ENCODE measurements at regions not wholly inside any gene's neighbourhood (a gene's known extent, or its start where the extent isn't known, plus 50 kb on each side); places are given as distances from the start of the nearest gene placed in this dataset.

DNA sequence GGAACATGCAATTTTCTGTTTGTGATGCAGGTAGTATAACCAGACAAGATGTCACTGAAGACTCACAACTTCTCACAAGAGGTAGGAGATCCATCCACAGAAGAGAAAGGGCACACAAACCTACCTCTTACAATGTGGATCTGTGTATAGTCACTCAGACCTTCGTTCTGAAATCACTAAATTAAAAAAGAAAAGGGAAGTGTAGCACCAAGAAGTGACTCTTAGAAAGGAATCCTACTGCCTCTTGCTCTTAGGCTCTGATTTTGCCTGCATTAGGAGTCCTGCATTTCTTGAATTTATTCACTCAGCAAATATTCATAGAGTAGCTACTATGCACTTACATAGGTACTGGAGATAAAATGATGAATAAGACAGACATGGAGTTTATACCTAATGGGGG lies 347.6 kb downstream of the BMP4 start:
- no peak overlapping the region for H3K9ac ChIP-seq (ENCODE audit: low read length)
- no peaks in the 10 kb centered on the region for H3K79me1 ChIP-seq (replicated peaks; ENCODE audit: low read length, poor library complexity, severe bottlenecking)
- no peak overlapping the region for H3K14ac ChIP-seq (ENCODE audit: low read length in 2 of 2)
- H2BK5ac ChIP-seq (ENCODE audit: low read depth, low read length, poor library complexity, severe bottlenecking), result no peak overlapping the region
- WGBS, result 100% methylated on average over 1 of the region's 1 CpG
- H2AK5ac ChIP-seq (ENCODE audit: low read length, severe bottlenecking), result no peak overlapping the region
- no peak overlapping the region for H3K4ac ChIP-seq (ENCODE audit: low read depth in 1 of 2, low read length in 2 of 2)
- no peak overlapping the region for H2BK120ac ChIP-seq (ENCODE audit: low read depth, low read length)
- no peak overlapping the region for H2BK15ac ChIP-seq (ENCODE audit: low read depth, poor library complexity, severe bottlenecking)
- no peaks in the 10 kb centered on the region for H3K4me1 ChIP-seq (ENCODE audit: control insufficient read depth, insufficient read depth, low read depth, low read length)
- H4K8ac ChIP-seq (ENCODE audit: low read length), result no peak overlapping the region
- H3K27me3 ChIP-seq (ENCODE audit: control insufficient read depth in 1 of 2, insufficient read depth in 1 of 2, low read length in 2 of 2), result no peaks in the 10 kb centered on the region
- no peak overlapping the region for H2AFZ ChIP-seq (ENCODE audit: low read depth, low read length)
- H3K27ac ChIP-seq (ENCODE audit: low read length, poor library complexity, severe bottlenecking), result no peak overlapping the region
- H3K4me3 ChIP-seq (ENCODE audit: insufficient read depth in 1 of 2, low read depth in 1 of 2, low read length in 2 of 2), result no peak overlapping the region
- H2BK12ac ChIP-seq (ENCODE audit: low read length in 2 of 2), result no peak overlapping the region
- no peak overlapping the region for H4K91ac ChIP-seq (ENCODE audit: low read length)
- no peak overlapping the region for H3K23ac ChIP-seq (ENCODE audit: low read length in 2 of 2)
- H3K36me3 ChIP-seq (ENCODE audit: control insufficient read depth in 1 of 2, insufficient read depth in 2 of 2, low read depth in 1 of 2, low read length in 2 of 2), result no peaks in the 10 kb centered on the region
- no peak overlapping the region for H3K4me2 ChIP-seq (ENCODE audit: low read length, poor library complexity, severe bottlenecking)
- H3K18ac ChIP-seq (ENCODE audit: low read depth in 1 of 2, low read length in 2 of 2), result no peak overlapping the region
- no peak for DNase-seq
- H3K9me3 ChIP-seq (ENCODE audit: control insufficient read depth, low read length), result no peaks in the 10 kb centered on the region

DNA sequence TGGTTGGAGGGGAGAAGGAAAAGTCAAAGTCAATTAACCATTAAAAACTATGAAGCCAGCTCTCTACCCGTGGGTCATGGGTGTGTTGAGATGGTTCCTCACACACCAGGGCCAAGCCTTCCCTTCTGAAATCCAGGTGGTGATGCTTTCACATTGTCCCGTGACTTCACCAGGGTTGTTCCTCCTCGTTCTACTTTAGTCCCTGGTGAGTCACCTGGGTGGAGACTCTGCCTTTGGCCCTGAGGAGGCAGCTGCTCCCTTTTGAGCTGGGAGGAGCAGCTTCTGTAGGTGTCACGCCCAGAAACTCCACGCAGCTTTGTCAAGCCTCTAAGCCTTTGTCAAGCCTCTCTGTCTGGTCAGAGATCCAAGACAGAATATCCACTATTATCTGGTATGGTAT lies 348.3 kb downstream of the BMP4 start:
- WGBS, result 60% methylated on average over 3 of the region's 5 CpGs
- H3K27me3 ChIP-seq (ENCODE audit: control insufficient read depth in 1 of 2, insufficient read depth in 1 of 2, low read length in 2 of 2), result no peaks in the 10 kb centered on the region
- no peak overlapping the region for H3K23ac ChIP-seq (ENCODE audit: low read length in 2 of 2)
- H3K27ac ChIP-seq (ENCODE audit: low read length, poor library complexity, severe bottlenecking), result no peak overlapping the region
- no peaks in the 10 kb centered on the region for H3K79me1 ChIP-seq (replicated peaks; ENCODE audit: low read length, poor library complexity, severe bottlenecking)
- DNase-seq, result no peak
- H3K18ac ChIP-seq (ENCODE audit: low read depth in 1 of 2, low read length in 2 of 2), result no peak overlapping the region
- H4K91ac ChIP-seq (ENCODE audit: low read length), result no peak overlapping the region
- H3K36me3 ChIP-seq (ENCODE audit: control insufficient read depth in 1 of 2, insufficient read depth in 2 of 2, low read depth in 1 of 2, low read length in 2 of 2), result no peaks in the 10 kb centered on the region
- H2BK120ac ChIP-seq (ENCODE audit: low read depth, low read length), result no peak overlapping the region
- no peak overlapping the region for H2BK15ac ChIP-seq (ENCODE audit: low read depth, poor library complexity, severe bottlenecking)
- no peak overlapping the region for H3K14ac ChIP-seq (ENCODE audit: low read length in 2 of 2)
- no peak overlapping the region for H2AK5ac ChIP-seq (ENCODE audit: low read length, severe bottlenecking)
- H3K4me3 ChIP-seq (ENCODE audit: insufficient read depth in 1 of 2, low read depth in 1 of 2, low read length in 2 of 2), result no peak overlapping the region
- no peaks in the 10 kb centered on the region for H3K4me1 ChIP-seq (ENCODE audit: control insufficient read depth, insufficient read depth, low read depth, low read length)
- no peak overlapping the region for H4K8ac ChIP-seq (ENCODE audit: low read length)
- no peak overlapping the region for H3K4ac ChIP-seq (ENCODE audit: low read depth in 1 of 2, low read length in 2 of 2)
- H2BK12ac ChIP-seq (ENCODE audit: low read length in 2 of 2), result no peak overlapping the region
- no peak overlapping the region for H2AFZ ChIP-seq (ENCODE audit: low read depth, low read length)
- H3K9ac ChIP-seq (ENCODE audit: low read length), result no peak overlapping the region
- H3K4me2 ChIP-seq (ENCODE audit: low read length, poor library complexity, severe bottlenecking), result no peak overlapping the region
- H3K9me3 ChIP-seq (ENCODE audit: control insufficient read depth, low read length), result no peaks in the 10 kb centered on the region
- no peak overlapping the region for H2BK5ac ChIP-seq (ENCODE audit: low read depth, low read length, poor library complexity, severe bottlenecking)

- Histone ChIP-seq H3K27ac (ENCODE audit: low read length, poor library complexity, severe bottlenecking) (no peak overlapping the region), H3K4ac (ENCODE audit: low read depth in 1 of 2, low read length in 2 of 2) (no peak overlapping the region), H4K91ac (ENCODE audit: low read length) (no peak overlapping the region), H3K9me3 (ENCODE audit: control insufficient read depth, low read length) (no peaks in the 10 kb centered on the region), H2BK12ac (ENCODE audit: low read length in 2 of 2) (no peak overlapping the region), H3K27me3 (ENCODE audit: control insufficient read depth in 1 of 2, insufficient read depth in 1 of 2, low read length in 2 of 2) (no peaks in the 10 kb centered on the region), H3K14ac (ENCODE audit: low read length in 2 of 2) (no peak overlapping the region), H2BK120ac (ENCODE audit: low read depth, low read length) (no peak overlapping the region), H4K8ac (ENCODE audit: low read length) (no peak overlapping the region), H3K4me2 (ENCODE audit: low read length, poor library complexity, severe bottlenecking) (no peak overlapping the region), H3K79me1 (replicated peaks; ENCODE audit: low read length, poor library complexity, severe bottlenecking) (no peaks in the 10 kb centered on the region), H3K4me3 (ENCODE audit: insufficient read depth in 1 of 2, low read depth in 1 of 2, low read length in 2 of 2) (no peak overlapping the region), H3K9ac (ENCODE audit: low read length) (no peak overlapping the region), H2AK5ac (ENCODE audit: low read length, severe bottlenecking) (no peak overlapping the region), H2BK15ac (ENCODE audit: low read depth, poor library complexity, severe bottlenecking) (no peak overlapping the region), H2AFZ (ENCODE audit: low read depth, low read length) (no peak overlapping the region), H3K36me3 (ENCODE audit: control insufficient read depth in 1 of 2, insufficient read depth in 2 of 2, low read depth in 1 of 2, low read length in 2 of 2) (no peaks in the 10 kb centered on the region), H3K18ac (ENCODE audit: low read depth in 1 of 2, low read length in 2 of 2) (no peak overlapping the region), H2BK5ac (ENCODE audit: low read depth, low read length, poor library complexity, severe bottlenecking) (no peak overlapping the region), H3K4me1 (ENCODE audit: control insufficient read depth, insufficient read depth, low read depth, low read length) (no peaks in the 10 kb centered on the region), H3K23ac (ENCODE audit: low read length in 2 of 2) (no peak overlapping the region)
- WGBS, result 88% methylated on average over 1 of the region's 1 CpG
- no peak for DNase-seq
These were observed 350.4 kb downstream of the BMP4 start for GRCh38 chr14:53606203-53606602.

GRCh38 chr14:53605562-53605961 lies 351.1 kb downstream of the BMP4 start:
- Histone ChIP-seq H2AFZ (ENCODE audit: low read depth, low read length) (no peak overlapping the region), H3K4me3 (ENCODE audit: insufficient read depth in 1 of 2, low read depth in 1 of 2, low read length in 2 of 2) (no peak overlapping the region), H2BK5ac (ENCODE audit: low read depth, low read length, poor library complexity, severe bottlenecking) (no peak overlapping the region), H3K27me3 (ENCODE audit: control insufficient read depth in 1 of 2, insufficient read depth in 1 of 2, low read length in 2 of 2) (no peaks in the 10 kb centered on the region), H3K9ac (ENCODE audit: low read length) (no peak overlapping the region), H4K91ac (ENCODE audit: low read length) (no peak overlapping the region), H4K8ac (ENCODE audit: low read length) (no peak overlapping the region), H3K79me1 (replicated peaks; ENCODE audit: low read length, poor library complexity, severe bottlenecking) (no peaks in the 10 kb centered on the region), H3K27ac (ENCODE audit: low read length, poor library complexity, severe bottlenecking) (no peak overlapping the region), H2BK120ac (ENCODE audit: low read depth, low read length) (no peak overlapping the region), H3K36me3 (ENCODE audit: control insufficient read depth in 1 of 2, insufficient read depth in 2 of 2, low read depth in 1 of 2, low read length in 2 of 2) (no peaks in the 10 kb centered on the region), H3K18ac (ENCODE audit: low read depth in 1 of 2, low read length in 2 of 2) (no peak overlapping the region), H3K4me1 (ENCODE audit: control insufficient read depth, insufficient read depth, low read depth, low read length) (no peaks in the 10 kb centered on the region), H3K4me2 (ENCODE audit: low read length, poor library complexity, severe bottlenecking) (no peak overlapping the region), H3K9me3 (ENCODE audit: control insufficient read depth, low read length) (no peaks in the 10 kb centered on the region), H2BK12ac (ENCODE audit: low read length in 2 of 2) (no peak overlapping the region), H2AK5ac (ENCODE audit: low read length, severe bottlenecking) (no peak overlapping the region), H3K4ac (ENCODE audit: low read depth in 1 of 2, low read length in 2 of 2) (no peak overlapping the region), H2BK15ac (ENCODE audit: low read depth, poor library complexity, severe bottlenecking) (no peak overlapping the region), H3K23ac (ENCODE audit: low read length in 2 of 2) (no peak overlapping the region), H3K14ac (ENCODE audit: low read length in 2 of 2) (no peak overlapping the region)
- DNase-seq, result no peak
